HFFc6 (cell line): ENCODE measurements at regions not wholly inside any gene's neighbourhood (a gene's known extent, or its start where the extent isn't known, plus 50 kb on each side); places are given as distances from the start of the nearest gene placed in this dataset.

ENCODE experiments used
- DNase-seq: peaks from one replicate; pipeline ENCODE4 v3.0.0-alpha.2; 2018
- H3K27ac Mint-ChIP-seq: 2 replicates; pipeline ENCODE4 v1.8.0; 2020; ENCODE audit warnings: mild to moderate bottlenecking, mixed read lengths
- H3K27me3 Mint-ChIP-seq: 2 replicates; pipeline ENCODE4 v1.8.0; 2021; ENCODE audit warnings: mild to moderate bottlenecking, moderate library complexity, mixed read lengths; ENCODE audit not compliant: insufficient read depth
- H3K36me3 Mint-ChIP-seq: 2 replicates; pipeline ENCODE4 v1.8.0; 2021; ENCODE audit warnings: low read depth, mixed read lengths
- H3K4me1 Mint-ChIP-seq: 2 replicates; pipeline ENCODE4 v1.8.0; 2020; ENCODE audit warnings: low read depth, mixed read lengths
- H3K4me3 Mint-ChIP-seq: 2 replicates; pipeline ENCODE4 v1.8.0; 2020; ENCODE audit warnings: mild to moderate bottlenecking, moderate library complexity, mixed read lengths
- H3K9me3 Mint-ChIP-seq: 2 replicates; pipeline ENCODE4 v1.8.0; 2020; ENCODE audit warnings: mild to moderate bottlenecking, mixed read lengths
- CTCF ChIP-seq: fragments of 200-600 bp; sonication (generic); IDR thresholded peaks from 2 replicates; pipeline ENCODE4 v1.5.0; 2021; ENCODE audit warnings: antibody characterized with exemption, mild to moderate bottlenecking

GRCh38 chr6:133187657-133188453 is 53.3 kb upstream of the EYA4 start:
- H3K4me3 Mint-ChIP-seq = no peak overlapping the region
- H3K4me1 Mint-ChIP-seq = no peaks in the 10 kb centered on the region
- H3K27ac Mint-ChIP-seq = no peak overlapping the region
- no peak for TF ChIP-seq CTCF
- no peaks in the 10 kb centered on the region; the same call in 1 of the 2 replicates for H3K9me3 Mint-ChIP-seq
- no peaks in the 10 kb centered on the region; the same call in 1 of the 2 replicates for H3K27me3 Mint-ChIP-seq
- no peak for DNase-seq
- H3K36me3 Mint-ChIP-seq = no peaks in the 10 kb centered on the region

- Mint-ChIP-seq H3K27ac (no peak overlapping the region), H3K36me3 (no peaks in the 10 kb centered on the region), H3K9me3 (peaks cover 10% of the 10 kb centered on the region; the same call in 1 of the 2 replicates), H3K4me1 (no peaks in the 10 kb centered on the region), H3K4me3 (no peak overlapping the region), H3K27me3 (no peaks in the 10 kb centered on the region)
- TF ChIP-seq CTCF = no peak
- no peak for DNase-seq
Observed at GRCh38 chr6:133190912-133191311, 50.2 kb upstream of the EYA4 start.

- Mint-ChIP-seq H3K27me3 (no peaks in the 10 kb centered on the region), H3K4me1 (no peaks in the 10 kb centered on the region), H3K36me3 (no peaks in the 10 kb centered on the region), H3K27ac (no peak overlapping the region), H3K4me3 (no peak overlapping the region), H3K9me3 (peaks cover 10% of the 10 kb centered on the region; the same call in 1 of the 2 replicates)
- DNase-seq = no peak
- TF ChIP-seq CTCF = no peak
Observed at GRCh38 chr6:133191323-133191722, 49.8 kb upstream of the EYA4 start.
